Amniotic stem cell (primary cell): ENCODE measurements at regions not wholly inside any gene's neighbourhood (a gene's known extent, or its start where the extent isn't known, plus 50 kb on each side); places are given as distances from the start of the nearest gene placed in this dataset.
A peak's percentile ranks its signal among the peaks of the same experiment; 100 is the strongest.
"Not testable (repeated sequence)": the region's sequence is repeated elsewhere in the genome, so short reads cannot be mapped to it uniquely, and the experiment has no call there.

Experiments used
- DNase-seq: peaks from one replicate; lab custom pipeline; 2025; lab: John Stamatoyannopoulos, UW

DNA sequence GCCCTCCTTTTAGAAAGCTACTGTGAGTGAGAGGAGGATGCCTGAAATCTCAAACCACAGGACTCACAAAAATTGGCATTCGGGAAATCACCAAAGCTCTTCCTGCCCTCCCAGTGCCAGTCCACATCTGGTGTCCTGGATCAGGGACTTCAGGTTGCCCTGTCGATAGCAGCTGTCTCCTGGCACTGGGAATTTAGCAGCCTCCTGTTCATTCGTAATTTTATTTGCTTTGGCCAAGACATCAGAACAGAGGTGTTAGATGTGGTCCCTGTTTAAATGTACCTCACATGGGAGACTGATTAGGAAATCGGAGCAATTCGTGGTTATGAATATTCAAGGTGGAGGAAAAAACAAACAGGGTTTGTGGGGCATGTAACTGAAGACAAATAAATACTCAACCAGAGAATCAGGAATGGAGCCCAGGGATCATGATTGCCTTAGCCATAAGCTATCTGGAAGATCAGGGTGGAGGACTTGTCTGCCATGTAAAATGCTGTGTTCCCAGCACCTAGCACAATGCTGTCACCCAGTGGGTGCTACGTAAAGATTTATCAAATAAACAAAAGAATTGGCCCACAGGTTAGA, 265.2 kb upstream of the PROK2 start:
- DNase-seq, result no peak

DNA sequence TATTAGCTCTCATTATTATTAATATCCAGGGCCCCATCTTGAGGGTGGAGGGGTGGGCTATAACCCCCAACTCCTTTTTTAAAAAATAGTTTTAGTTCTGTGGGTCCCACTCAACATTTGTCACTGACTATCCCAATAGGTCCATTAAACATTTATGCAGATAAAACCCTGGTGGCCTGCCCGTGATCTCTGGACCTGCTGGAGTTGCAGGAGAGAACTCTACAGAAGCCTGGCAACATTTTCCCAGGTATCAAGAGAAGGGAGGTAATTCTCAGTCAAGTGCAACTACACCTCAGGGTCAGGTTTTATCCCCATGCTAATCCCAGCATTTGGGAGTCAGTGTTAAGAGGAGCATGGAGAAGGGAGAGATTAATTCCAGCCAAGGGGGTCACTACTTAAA, 264.4 kb upstream of the PROK2 start:
- no peak for DNase-seq

DNA sequence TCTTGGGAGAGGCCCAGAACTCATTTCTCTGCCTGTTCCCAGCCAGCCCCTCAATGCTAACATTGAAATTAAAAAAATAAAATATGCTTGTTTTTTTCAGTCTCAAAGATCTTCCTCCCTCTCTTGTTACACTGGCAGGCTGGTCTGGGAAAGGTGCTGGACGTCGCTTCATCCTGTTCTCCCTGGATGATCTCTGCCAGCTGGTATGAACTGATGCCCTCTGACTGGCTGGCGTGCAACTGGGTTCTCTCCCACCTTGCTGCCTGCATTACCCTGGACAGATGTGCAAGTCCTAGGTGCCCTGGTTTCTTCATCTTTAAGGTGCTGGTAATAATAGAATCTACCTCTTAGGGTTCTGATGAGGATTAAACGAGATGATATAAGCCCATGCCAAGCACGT, 263.9 kb upstream of the PROK2 start:
- no peak for DNase-seq

DNA sequence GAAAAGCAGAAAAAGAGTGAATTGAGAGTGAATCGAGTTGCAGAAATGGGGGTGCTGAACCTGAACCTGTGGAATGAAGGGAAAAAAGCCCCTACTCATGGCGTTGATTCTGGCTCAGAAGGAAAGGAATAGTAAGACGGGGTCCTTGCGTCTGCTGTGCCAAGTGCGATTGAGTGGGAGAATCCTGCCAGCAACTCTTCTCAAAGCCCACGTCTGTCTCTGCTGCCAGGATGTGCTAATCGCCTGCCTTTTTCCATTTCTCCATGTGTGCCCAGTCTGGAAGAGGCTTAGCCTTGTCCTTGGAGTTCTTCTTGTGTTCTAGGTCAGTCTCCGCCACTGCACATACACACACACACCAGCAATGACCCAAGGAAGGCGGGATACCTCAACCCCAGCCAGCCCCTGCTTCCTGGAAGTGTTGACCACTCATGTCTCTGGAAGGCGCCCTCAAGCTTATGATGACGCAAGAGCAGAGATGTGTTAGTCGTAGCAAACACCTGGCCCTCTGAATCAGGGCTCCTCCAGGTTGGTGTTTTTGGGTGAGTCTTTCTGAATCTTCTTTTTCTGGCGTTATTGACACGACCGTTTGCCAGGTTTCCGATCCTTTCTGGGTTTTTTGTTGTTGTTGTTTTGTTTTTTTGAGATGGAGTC, 262.4 kb upstream of the PROK2 start:
- DNase-seq, result no peak

DNA sequence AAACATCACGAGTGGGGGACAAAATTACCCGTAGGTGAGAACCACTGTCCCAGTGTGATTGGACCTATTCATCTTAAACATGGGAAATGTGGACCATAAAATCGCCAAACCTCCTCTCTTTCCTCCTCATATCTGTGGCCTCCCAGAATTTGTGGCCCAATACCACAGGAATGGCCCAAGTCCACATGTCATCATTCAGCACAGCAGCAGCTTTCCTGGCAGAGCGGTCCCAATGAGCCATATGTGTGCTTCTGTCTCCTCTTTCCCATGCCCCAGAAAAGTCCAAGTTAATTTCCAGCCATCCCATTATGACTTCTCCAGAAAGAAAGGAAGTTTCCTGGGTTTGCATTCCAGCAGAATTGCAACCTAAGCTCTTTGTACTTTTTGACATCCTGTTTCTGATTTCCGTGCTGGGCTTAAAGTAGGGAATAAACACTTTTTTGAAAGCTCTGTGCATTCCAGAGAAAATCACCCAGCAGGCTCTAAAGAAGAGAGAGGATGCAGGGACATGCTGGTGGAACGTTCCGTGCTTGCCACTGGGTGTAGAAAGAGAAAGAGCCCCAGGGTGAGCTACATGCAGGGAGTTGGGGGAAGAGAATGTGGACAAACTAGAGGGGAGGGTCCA, 259.4 kb upstream of the PROK2 start:
- DNase-seq, result no peak

DNA sequence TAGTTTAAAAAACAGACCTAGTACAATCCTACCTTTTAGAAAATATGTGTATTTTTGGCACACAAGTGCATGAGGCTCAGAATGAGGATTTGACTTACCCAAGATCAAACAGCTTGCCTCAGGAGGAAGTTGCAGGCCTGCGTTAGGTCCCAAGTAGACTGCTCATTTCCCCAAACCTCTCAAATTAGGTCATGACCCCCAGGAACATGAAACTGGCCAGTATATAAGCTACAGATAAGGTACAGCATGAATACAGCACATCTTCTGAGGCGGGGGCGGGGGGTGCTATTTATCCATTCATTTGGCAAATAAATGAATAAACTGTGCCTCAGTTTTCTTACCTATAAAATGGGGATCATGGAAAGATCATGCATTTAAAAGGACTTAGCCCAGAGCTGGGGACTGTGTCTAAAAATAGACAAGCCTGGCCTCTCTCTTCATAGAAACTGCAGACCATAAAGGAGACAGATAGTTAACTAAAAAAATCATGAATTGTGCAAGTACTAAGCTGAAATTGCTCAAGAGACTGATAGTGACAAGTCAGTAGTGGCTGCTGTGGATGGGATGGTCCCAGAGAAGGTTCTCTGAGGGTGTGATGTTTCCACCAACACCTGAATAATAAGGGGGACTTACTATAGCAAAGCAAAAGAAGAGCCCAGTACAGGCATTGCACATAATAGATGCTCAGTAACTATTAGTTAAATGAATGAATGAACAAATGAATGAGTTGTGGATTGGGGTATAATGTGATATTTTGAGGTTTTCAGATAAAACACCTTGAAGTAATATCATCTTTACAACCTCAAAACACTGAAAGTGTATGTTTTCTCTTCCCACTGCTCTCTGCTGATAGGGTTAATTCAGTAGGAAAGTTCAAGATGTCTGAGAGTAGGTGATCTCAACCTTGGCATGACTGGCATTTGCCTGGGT, 258.5 kb upstream of the PROK2 start:
- DNase-seq, result no peak

DNA sequence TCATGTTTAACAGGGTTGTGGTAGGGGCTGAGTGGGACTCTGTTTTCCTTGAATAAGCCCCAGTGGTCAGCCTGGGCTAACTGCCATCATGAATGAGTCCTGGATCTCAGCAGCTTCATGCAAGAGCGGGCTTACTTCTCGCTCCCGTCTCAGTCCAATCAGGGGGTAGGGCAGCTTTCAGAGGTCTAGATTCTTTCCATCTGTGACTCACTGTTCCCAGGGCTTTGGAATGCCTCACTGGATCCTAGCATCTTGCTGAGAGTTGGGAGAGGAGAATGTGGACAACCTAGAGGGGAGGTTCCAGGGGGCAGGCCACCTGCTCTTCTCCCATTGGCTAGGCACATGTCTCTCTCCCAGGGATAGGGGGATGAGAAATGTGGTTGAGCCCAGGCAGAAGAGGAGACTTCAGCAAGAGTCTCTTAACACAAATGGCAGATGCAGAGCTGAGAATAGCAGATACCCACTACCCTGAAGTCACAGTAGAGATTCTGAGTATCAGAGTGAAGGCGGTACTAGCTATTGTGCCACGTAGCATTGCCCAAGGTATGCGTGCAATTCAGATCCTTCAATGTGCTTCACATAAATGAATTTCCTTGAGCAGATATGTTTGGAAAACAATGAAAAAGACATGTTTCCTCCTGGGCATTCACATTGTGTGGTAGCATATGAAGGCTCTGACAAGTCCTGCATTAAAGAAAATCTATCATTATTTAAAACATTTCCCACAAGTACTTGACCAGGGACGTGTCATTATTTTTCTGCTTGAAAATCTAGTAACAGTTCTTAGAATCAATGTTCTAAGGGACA, 257.7 kb upstream of the PROK2 start:
- peak; percentile 54 for DNase-seq

DNA sequence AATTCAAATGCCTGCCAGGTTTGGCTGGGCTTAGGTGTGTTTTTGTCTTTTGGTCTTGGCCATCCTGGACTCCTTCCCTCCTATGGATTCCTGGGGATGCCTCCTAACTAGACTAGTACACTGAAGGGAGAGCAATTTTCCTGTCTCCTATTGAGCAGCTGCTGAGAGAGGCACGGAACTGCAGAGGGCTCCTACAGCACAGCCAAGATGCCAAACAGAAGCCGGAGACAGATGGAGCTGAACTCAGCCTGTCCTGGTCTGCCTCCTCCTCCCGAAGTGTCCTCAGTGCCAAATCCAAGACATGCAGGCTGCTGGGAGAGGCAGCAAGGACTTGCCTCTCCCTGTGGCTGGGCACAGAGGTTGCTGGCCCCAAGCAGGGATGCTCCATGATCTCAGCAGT, 256.6 kb upstream of the PROK2 start:
- DNase-seq, result no peak

DNA sequence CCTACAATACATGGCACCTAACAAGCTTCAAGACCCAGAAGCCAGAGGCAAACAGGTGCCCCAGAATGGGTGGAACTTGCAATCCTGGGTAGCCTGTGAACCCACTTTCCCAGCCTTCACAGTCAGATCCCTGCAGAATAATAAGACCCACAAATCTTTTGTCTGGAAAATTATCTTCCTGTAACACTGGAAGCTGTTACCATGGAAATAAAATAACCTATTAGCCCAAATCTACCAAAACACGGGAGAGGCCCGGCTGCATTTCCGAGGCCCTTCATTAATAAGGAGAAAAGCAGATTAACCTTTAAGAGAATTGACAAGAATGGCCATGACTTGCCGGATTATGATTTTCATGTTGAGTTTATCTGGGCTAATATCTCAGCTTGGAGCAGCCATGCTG, 256.1 kb upstream of the PROK2 start:
- DNase-seq, result no peak

DNA sequence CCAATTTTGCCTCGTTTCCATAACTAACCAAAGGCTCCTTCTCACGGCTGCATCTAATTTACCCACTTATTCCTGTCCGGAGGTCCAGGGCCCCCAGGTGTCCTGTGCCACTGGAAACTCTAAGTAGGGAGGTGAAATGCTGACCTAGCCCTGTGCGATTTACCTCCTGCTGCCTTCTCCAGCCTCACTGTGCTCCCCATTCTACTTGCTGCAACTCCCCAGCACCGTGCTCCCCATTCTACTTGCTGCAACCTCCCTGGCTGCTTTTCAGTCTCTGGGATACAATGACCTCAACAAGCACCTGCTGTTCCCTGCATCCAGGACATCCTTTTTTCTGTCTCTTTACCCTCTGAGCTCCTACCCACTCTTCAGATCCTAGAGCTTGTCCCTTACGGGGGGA, 254.7 kb upstream of the PROK2 start:
- DNase-seq, result no peak

DNA sequence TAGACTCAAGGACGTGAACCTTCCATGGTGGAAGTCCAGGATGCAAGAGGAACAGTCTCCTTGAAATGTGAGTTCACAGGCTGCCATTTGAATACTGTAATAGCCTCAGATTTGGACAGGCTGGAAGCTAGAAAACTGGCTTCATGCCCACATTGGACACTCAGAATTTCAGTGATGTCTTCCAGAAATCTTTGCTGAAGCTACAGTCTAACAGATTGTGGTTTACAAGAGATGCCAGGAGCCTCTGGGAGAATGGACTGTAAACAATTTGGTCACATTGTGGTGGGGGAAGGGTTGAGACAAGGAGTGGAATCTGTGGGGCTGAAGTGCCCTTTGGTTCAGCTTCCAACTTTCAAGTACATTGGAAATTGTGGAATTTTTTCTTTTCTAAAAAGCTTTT, 252.0 kb upstream of the PROK2 start:
- DNase-seq, result no peak

DNA sequence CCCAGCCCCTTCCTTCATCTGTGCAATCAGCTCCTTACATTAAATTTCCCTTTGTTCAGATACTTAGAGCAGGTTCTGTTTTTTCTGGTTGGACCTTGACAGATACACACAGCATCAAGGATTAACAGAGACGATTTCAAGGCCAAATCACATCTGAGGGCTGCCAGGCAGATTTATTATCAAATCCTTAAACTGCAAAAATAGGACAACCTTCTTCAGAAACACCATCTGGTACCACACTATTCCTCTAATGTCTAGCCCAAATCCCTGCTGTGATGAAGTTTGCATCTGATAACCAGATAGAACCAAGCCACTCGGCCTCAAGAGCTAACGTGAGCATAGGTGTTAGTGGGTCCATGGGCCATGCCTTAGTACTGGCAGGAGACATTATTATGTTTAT, 250.7 kb upstream of the PROK2 start:
- no peak for DNase-seq

DNA sequence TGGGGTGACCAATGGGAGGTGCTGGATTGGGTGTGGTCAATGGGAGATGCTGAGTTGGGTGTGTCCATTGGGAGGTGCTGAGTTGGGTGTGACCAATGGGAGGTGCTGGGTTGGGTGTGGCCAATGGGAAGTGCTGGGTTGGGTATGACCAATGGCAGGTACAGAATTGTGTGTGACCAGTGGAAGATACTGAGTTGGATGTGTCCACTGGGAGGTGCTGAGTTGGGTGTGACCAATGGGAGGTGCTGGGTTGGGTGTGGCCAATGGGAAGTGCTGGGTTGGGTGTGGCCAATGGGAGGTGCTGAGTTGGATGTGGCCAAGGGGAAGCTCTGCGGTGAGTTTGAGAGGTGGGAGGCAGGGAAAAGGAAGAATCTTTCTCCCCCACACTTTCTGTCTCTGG, 250.0 kb upstream of the PROK2 start:
- DNase-seq, result no peak

DNA sequence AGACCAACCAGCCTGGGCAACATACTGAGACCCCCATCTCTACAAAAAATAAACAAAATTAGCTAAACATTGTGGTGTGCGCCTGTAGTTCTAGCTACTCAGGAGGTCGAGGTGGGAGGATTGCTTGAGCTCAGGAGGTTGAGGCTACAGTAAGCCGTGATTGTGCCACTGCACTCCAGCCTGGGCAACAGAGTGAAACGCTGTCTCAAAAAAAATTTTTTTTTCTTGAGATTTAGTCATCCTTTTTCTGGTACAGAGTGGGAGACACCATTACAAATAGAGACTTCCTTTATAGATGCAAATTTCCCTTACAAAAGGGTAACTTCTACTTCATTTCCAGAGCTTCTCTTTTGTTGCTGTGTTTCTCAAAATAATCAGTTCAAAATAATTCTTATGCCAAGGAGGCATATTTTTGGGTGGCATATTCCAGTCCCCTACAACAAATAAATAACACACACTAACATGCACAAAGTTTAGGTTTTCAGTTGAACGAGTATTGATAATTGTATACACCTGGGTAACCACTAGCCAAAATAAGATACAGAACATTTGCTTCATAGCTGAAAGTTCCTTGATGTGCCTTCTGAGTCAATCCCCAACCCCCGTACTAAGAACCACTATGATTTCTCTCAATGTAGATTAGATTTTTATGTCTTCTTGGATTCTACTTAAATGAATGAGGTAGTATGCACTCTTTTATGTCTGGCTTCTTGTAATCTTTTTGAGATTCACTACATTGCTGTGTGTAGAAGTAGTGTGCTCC, 248.9 kb upstream of the PROK2 start:
- no peak for DNase-seq

DNA sequence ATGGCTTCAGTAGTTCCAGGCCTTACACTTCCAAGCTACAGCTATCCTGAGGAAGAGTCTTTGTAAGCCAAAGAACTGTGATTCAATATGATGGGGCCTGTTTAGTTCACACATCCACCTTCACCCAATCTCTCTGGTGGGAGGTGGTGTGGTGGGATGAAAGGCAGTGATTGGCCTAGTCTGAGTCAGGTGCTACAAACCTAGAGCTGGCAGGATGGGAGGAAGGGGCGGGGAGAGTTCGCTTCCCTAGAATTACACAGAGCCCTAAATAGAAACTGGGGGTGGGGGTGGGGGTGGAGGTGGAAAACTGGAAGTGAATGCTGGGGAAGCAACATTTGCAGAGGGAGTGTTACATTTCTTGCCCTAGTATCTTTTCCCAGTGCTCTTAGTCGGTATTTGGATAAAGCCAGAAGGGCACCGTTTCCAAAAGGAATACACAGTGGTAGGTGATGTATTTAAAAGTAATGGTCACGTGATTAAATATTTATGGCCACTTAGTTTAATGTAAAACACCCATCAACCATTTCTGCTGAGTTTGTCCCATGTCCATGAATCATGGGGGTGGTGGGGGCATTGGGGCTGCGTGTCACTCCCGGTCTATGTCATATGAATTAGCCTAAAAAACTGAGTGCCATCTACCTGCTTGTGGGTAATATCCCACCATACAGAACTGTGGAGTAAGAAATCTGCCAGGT, 247.6 kb upstream of the PROK2 start:
- DNase-seq, result no peak

DNA sequence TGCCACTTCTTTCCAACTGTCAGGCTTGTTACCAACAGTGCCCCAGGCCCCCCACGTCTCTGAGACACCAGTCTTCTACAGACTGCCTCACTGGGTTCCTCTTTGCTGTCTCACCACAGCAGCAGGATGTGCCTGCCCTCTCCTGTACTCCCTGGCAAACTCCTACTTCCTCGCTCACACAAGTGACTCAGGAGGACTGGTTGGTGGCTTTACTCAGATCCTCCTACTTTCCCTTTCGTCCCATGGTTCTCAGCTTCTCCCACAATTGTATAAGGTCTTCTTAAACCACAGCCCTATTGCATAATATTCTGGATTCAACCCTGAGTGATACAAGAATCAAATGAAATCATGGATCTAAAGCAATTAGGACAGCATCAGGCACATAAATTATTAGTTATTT, 246.6 kb upstream of the PROK2 start:
- DNase-seq, result peak; percentile 3

DNA sequence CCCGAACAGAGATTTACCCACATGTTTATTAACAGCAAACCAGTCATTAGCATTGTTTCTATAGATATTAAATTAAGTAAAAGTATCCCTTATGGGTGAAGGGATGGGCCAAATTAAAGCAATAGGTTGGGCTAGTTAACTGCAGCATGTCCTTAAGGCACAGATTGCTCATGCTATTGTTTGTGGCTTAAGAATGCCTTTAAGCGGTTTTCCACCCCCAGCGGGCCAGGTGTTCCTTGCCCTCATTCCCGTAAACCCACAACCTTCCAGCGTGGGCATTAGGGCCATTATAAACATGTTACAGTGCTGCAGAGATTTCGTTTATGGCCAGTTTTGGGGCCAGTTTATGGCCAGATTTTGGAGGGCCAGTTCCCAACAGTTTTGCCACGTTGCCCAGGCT, 245.3 kb upstream of the PROK2 start:
- DNase-seq, result not testable (repeated sequence)

DNA sequence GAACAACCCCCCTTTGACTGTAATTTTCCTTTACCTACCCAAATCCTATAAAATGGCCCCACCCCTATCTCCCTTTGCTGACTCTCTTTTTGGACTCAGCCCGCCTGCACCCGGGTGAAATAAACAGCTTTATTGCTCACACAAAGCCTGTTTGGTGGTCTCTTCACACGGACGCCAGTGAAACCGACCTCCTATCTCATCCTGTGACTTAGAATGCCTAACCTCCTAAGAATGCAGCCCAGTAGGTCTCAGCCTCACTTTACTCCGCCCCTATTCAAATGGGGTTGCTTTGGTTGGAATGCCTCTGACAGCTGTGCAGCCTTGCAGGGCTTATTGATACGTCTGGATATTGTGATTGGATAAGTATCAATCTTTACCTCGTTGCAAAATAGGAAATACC, 243.8 kb upstream of the PROK2 start:
- DNase-seq, result not testable (repeated sequence)

DNA sequence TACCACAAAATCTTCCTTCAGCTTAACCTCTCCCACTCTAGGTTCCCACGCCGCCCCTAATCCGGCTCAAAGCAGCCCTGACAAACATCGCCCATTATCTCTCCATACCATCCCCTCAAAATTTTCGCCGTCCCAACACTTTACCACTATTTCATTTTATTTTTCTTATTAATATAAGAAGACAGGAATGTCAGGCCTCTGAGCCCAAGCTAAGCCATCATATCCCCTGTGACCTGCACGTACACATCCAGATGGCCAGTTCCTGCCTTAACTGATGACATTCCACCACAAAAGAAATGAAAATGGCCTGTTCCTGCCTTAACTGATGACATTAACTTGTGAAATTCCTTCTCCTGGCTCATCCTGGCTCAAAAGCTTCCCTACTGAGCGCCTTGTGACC, 243.4 kb upstream of the PROK2 start:
- DNase-seq, result not testable (repeated sequence)

DNA sequence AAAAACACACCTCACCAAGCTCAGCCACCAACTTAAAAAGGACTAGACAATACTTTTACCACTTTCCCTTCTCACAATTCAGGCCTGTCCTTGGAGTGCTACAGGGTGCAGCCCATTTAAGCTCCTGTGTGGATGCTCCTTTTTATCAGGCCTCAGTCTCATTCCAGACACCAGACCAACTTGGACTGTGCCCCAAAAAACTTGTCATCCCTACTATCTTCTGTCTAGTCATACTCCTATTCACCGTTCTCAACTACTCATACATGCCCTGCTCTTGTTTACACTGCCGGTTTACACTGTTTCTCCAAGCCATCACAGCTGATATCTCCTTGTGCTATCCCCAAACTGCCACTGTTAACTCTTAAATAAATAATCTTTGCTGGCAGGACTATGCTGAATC, 242.8 kb upstream of the PROK2 start:
- DNase-seq, result not testable (repeated sequence)

DNA sequence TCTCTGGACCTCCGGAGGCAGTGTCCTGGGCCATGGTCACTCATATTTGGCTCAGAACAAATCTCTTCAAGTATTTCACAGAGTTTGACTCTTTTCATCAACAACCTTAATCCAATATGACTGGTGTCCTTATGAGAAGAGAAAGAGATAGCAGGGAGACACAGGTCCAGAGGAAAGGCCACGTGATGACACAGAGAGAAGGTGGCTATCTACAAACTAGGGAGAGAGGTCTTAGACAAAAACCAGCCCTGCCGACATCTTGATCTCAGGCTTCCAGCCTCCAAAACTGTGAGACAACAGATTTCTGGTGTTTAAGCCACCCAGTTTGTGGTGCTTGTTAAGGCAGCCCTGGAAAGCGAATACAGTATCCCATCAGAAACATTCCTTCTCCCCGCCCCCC, 237.1 kb upstream of the PROK2 start:
- DNase-seq, result no peak
